Left cardiac atrium (tissue), 4 donors: ENCODE measurements at regions not wholly inside any gene's neighbourhood (a gene's known extent, or its start where the extent isn't known, plus 50 kb on each side); places are given as distances from the start of the nearest gene placed in this dataset.
A peak's percentile ranks its signal among the peaks of the same experiment; 100 is the strongest.

Experiments used
- ATAC-seq, 2 donors: fragments of 200-7000 bp; cut with Tn5 transposase; one replicate each; pipeline ENCODE4 v1.9.1; 2020; ENCODE audit warnings: mild to moderate bottlenecking in 2 of 2, moderate library complexity in 2 of 2
- DNase-seq: peaks from one replicate; pipeline ENCODE4 v3.0.0-alpha.2; 2020
- intact Hi-C, 2 donors: fragments of 100-400 bp; cut with DNase I; formaldehyde crosslinking; loops; one replicate each; pipeline versions ENCODE4 v1.14.1 to v1.15.1; 2022 to 2023
- donor health status: DM: no; HTN: yes; CAD: no.
- donor health status: DM: no; HTN: yes; CAD: no; lungs with severe emphysema.
- donor health status: DM: yes; HTN: yes; CAD: no.
- donor health status: Dilated cardiomyopathy.

DNA sequence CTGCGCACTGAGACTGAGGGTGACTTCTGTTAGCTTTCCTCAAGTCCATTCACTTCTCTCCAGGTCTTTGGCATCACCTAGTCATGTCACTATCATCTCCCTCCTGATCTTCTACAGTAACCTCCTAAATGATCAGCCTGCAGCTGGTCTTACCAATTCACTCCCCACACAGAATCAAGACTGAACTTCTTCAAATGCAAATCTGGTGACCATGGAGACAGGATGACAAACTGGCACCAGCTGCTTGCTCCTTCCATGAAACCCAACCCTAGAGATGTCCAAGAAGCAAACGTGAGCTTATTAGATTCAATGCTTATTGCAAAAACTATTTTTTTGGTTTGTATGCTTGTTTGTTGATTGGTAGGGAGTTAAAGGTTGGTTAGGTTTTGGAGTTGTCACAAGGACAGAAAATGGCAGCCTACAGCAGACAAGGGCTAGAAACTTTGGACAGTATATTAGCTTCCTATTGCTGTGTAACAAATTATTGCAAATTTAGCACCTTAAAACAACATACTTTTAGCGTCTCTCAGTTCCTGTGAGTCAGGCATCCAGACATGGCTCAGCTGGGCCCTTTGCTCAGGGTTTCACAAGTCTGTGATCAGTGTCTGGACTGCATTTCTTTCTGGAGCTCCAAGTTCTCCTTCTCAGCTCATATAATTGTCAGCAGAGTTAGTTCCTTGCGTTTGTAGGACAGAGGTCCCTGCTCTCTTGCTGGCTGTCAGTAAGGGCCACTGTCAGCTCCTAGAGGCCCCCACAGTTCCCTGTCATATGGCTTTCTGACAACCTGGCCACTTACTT lies 53.3 kb upstream of the GJA8 start:
- ATAC-seq = peak in 1 of 2 donors; percentile 55
- intact Hi-C loops = no loop called here
- no peak for DNase-seq

- intact Hi-C loops = no loop called here
- DNase-seq (no peak), ATAC-seq (no peak)
Measured at GRCh38 chr1:147850737-147851136, 51.9 kb upstream of the GJA8 start.

GRCh38 chr1:147851149-147851548 lies 51.4 kb upstream of the GJA8 start:
- intact Hi-C loops = no loop called here
- DNase-seq (no peak), ATAC-seq (peak in 1 of 2 donors; percentile 33)

- ATAC-seq (no peak), DNase-seq (no peak)
- intact Hi-C loops = no loop called here
Measured at GRCh38 chr1:147852706-147853225, 49.8 kb upstream of the GJA8 start.
